ENCODE measurements at regions not wholly inside any gene's neighbourhood (a gene's known extent, or its start where the extent isn't known, plus 50 kb on each side); places are given as distances from the start of the nearest gene placed in this dataset.

DNA sequence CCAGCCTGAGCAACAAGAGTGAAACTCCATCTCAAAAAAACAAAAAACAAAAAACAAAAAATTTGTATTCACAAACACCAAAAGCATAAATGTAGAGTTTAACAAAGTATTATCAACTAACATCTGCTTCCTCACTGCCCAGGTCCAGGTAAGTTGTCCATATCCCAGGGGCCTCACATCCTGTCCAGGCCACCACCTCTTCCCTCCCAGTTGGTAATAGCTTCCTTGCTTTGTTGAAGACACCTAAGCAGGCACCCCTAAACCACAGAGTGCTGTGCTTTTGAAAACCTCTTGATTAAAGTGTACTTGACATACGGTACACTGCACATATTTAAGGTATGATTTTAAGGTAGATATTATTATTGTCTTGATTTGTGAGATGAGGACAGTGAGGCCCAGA lies 299.8 kb downstream of the SHQ1 start:
- WGBS (ENCODE audit: extremely low coverage, insufficient coverage, low lambda C conversion rate) = no CpG with 5 or more reads among the region's 1 CpG
- no peaks in the 10 kb centered on the region for H3K27me3 ChIP-seq (ENCODE audit: insufficient read depth, low read length, poor library complexity)
- H2AK5ac ChIP-seq (ENCODE audit: low read length) = no peak overlapping the region
- no peak overlapping the region for H3K18ac ChIP-seq (ENCODE audit: low read length)
- H2BK5ac ChIP-seq (ENCODE audit: low read length) = no peak overlapping the region
- H3K56ac ChIP-seq (ENCODE audit: low read length) = no peak overlapping the region
- H3K4me1 ChIP-seq (ENCODE audit: control insufficient read depth, low read depth, low read length) = no peaks in the 10 kb centered on the region
- no peak overlapping the region for H4K8ac ChIP-seq (ENCODE audit: low read depth, low read length)
- H3K9ac ChIP-seq (ENCODE audit: low read length) = no peak overlapping the region
- no peak overlapping the region for H3K4ac ChIP-seq (ENCODE audit: low read depth, low read length)
- no peaks in the 10 kb centered on the region for H3K79me1 ChIP-seq (ENCODE audit: low read length)
- H2BK15ac ChIP-seq (replicated peaks; ENCODE audit: low read depth) = no peak overlapping the region
- DNase-seq = no peak
- H4K5ac ChIP-seq (ENCODE audit: low read length) = no peak overlapping the region
- H3K27ac ChIP-seq (ENCODE audit: low read depth, low read length) = no peak overlapping the region
- no peak overlapping the region for H3K4me3 ChIP-seq (ENCODE audit: low read length)
- no peaks in the 10 kb centered on the region for H3K79me2 ChIP-seq (ENCODE audit: control insufficient read depth, insufficient read depth, low read length)
- no peak overlapping the region for H3K23ac ChIP-seq (ENCODE audit: low read length)
- no peak overlapping the region for H3K4me2 ChIP-seq (ENCODE audit: low read length)
- no peak overlapping the region for H2BK120ac ChIP-seq (ENCODE audit: low read depth, low read length)
- no peaks in the 10 kb centered on the region for H3K36me3 ChIP-seq (ENCODE audit: control insufficient read depth, insufficient read depth, low read length)

GRCh38 chr3:72547183-72547582 lies 301.1 kb downstream of the SHQ1 start:
- Histone ChIP-seq H3K27ac (ENCODE audit: low read depth, low read length) (no peak overlapping the region), H4K5ac (ENCODE audit: low read length) (no peak overlapping the region), H2BK120ac (ENCODE audit: low read depth, low read length) (no peak overlapping the region), H3K79me1 (ENCODE audit: low read length) (no peaks in the 10 kb centered on the region), H3K79me2 (ENCODE audit: control insufficient read depth, insufficient read depth, low read length) (no peaks in the 10 kb centered on the region), H3K4me2 (ENCODE audit: low read length) (no peak overlapping the region), H2BK15ac (replicated peaks; ENCODE audit: low read depth) (no peak overlapping the region), H3K56ac (ENCODE audit: low read length) (no peak overlapping the region), H3K4me3 (ENCODE audit: low read length) (no peak overlapping the region), H3K4ac (ENCODE audit: low read depth, low read length) (no peak overlapping the region), H4K8ac (ENCODE audit: low read depth, low read length) (no peak overlapping the region), H3K4me1 (ENCODE audit: control insufficient read depth, low read depth, low read length) (no peaks in the 10 kb centered on the region), H3K23ac (ENCODE audit: low read length) (no peak overlapping the region), H3K9ac (ENCODE audit: low read length) (no peak overlapping the region), H3K27me3 (ENCODE audit: insufficient read depth, low read length, poor library complexity) (no peaks in the 10 kb centered on the region), H2AK5ac (ENCODE audit: low read length) (no peak overlapping the region), H3K18ac (ENCODE audit: low read length) (no peak overlapping the region), H2BK5ac (ENCODE audit: low read length) (no peak overlapping the region), H3K36me3 (ENCODE audit: control insufficient read depth, insufficient read depth, low read length) (no peaks in the 10 kb centered on the region)
- no peak for DNase-seq
- no CpG with 5 or more reads among the region's 3 CpGs for WGBS (ENCODE audit: extremely low coverage, insufficient coverage, low lambda C conversion rate)

DNA sequence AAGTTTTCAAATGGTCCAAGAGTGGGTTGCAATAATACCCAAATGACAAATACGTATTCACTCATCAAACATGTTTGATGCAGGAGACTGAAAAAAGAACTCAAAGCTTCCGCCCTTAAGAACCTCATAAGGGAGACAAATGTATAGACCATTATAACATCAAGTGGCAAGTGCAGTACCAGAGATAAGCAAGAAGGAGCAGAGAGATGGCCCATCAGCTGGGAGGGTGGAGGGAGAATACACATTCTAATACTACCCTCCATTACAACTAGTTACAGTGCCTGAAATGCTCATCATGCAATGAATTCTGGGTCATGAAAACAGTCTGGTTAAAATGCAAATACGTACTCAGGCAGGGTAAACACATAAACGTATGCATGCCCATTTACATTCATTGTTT lies 304.0 kb downstream of the SHQ1 start:
- Histone ChIP-seq H4K5ac (ENCODE audit: low read length) (no peak overlapping the region), H3K4me2 (ENCODE audit: low read length) (no peak overlapping the region), H3K18ac (ENCODE audit: low read length) (no peak overlapping the region), H3K79me2 (ENCODE audit: control insufficient read depth, insufficient read depth, low read length) (no peaks in the 10 kb centered on the region), H3K9ac (ENCODE audit: low read length) (no peak overlapping the region), H3K27me3 (ENCODE audit: insufficient read depth, low read length, poor library complexity) (no peaks in the 10 kb centered on the region), H3K4ac (ENCODE audit: low read depth, low read length) (no peak overlapping the region), H3K23ac (ENCODE audit: low read length) (no peak overlapping the region), H2BK5ac (ENCODE audit: low read length) (no peak overlapping the region), H2BK15ac (replicated peaks; ENCODE audit: low read depth) (no peak overlapping the region), H3K36me3 (ENCODE audit: control insufficient read depth, insufficient read depth, low read length) (no peaks in the 10 kb centered on the region), H3K27ac (ENCODE audit: low read depth, low read length) (no peak overlapping the region), H2AK5ac (ENCODE audit: low read length) (no peak overlapping the region), H3K4me3 (ENCODE audit: low read length) (no peak overlapping the region), H3K56ac (ENCODE audit: low read length) (no peak overlapping the region), H4K8ac (ENCODE audit: low read depth, low read length) (no peak overlapping the region), H3K4me1 (ENCODE audit: control insufficient read depth, low read depth, low read length) (no peaks in the 10 kb centered on the region), H2BK120ac (ENCODE audit: low read depth, low read length) (no peak overlapping the region), H3K79me1 (ENCODE audit: low read length) (no peaks in the 10 kb centered on the region)
- WGBS (ENCODE audit: extremely low coverage, insufficient coverage, low lambda C conversion rate) = no CpG with 5 or more reads among the region's 4 CpGs
- DNase-seq = no peak

- no peak overlapping the region for H2BK15ac ChIP-seq (replicated peaks; ENCODE audit: low read depth)
- H3K27me3 ChIP-seq (ENCODE audit: insufficient read depth, low read length, poor library complexity) = no peaks in the 10 kb centered on the region
- H3K79me2 ChIP-seq (ENCODE audit: control insufficient read depth, insufficient read depth, low read length) = no peaks in the 10 kb centered on the region
- no peak overlapping the region for H3K27ac ChIP-seq (ENCODE audit: low read depth, low read length)
- H3K18ac ChIP-seq (ENCODE audit: low read length) = no peak overlapping the region
- H3K9ac ChIP-seq (ENCODE audit: low read length) = no peak overlapping the region
- no peak overlapping the region for H4K8ac ChIP-seq (ENCODE audit: low read depth, low read length)
- no peak overlapping the region for H2AK5ac ChIP-seq (ENCODE audit: low read length)
- no peak overlapping the region for H3K4ac ChIP-seq (ENCODE audit: low read depth, low read length)
- no peak overlapping the region for H3K56ac ChIP-seq (ENCODE audit: low read length)
- no peak overlapping the region for H2BK5ac ChIP-seq (ENCODE audit: low read length)
- H3K79me1 ChIP-seq (ENCODE audit: low read length) = no peaks in the 10 kb centered on the region
- no peaks in the 10 kb centered on the region for H3K4me1 ChIP-seq (ENCODE audit: control insufficient read depth, low read depth, low read length)
- no peak overlapping the region for H4K5ac ChIP-seq (ENCODE audit: low read length)
- H3K4me2 ChIP-seq (ENCODE audit: low read length) = no peak overlapping the region
- no peak overlapping the region for H3K4me3 ChIP-seq (ENCODE audit: low read length)
- H2BK120ac ChIP-seq (ENCODE audit: low read depth, low read length) = no peak overlapping the region
- no peak for DNase-seq
- no CpG with 5 or more reads among the region's 3 CpGs for WGBS (ENCODE audit: extremely low coverage, insufficient coverage, low lambda C conversion rate)
- H3K36me3 ChIP-seq (ENCODE audit: control insufficient read depth, insufficient read depth, low read length) = no peaks in the 10 kb centered on the region
- no peak overlapping the region for H3K23ac ChIP-seq (ENCODE audit: low read length)
Observed at GRCh38 chr3:72543246-72543645, 305.0 kb downstream of the SHQ1 start.

DNA sequence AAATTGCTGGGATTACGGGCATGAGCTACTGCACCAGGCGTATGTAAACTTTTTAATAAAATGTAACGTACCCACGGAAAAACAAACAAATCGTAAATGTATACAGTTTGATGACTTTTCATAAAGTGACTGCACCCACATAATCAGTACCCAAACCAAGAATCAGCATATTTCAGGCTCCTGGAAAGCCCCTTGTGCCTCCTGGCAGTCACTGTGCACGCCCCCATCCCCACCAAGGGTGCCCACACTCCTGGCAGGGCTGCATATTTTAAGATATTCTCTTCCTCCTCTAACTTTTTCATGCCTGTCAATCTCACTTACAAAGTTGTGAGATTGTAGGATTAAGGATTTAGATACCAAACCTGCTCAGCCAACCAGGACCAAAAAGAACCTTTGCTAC lies 305.5 kb downstream of the SHQ1 start:
- Histone ChIP-seq H3K23ac (ENCODE audit: low read length) (no peak overlapping the region), H3K36me3 (ENCODE audit: control insufficient read depth, insufficient read depth, low read length) (no peaks in the 10 kb centered on the region), H3K4me1 (ENCODE audit: control insufficient read depth, low read depth, low read length) (no peaks in the 10 kb centered on the region), H3K4me2 (ENCODE audit: low read length) (no peak overlapping the region), H3K79me2 (ENCODE audit: control insufficient read depth, insufficient read depth, low read length) (no peaks in the 10 kb centered on the region), H3K9ac (ENCODE audit: low read length) (no peak overlapping the region), H4K8ac (ENCODE audit: low read depth, low read length) (no peak overlapping the region), H3K79me1 (ENCODE audit: low read length) (no peaks in the 10 kb centered on the region), H3K27me3 (ENCODE audit: insufficient read depth, low read length, poor library complexity) (no peaks in the 10 kb centered on the region), H4K5ac (ENCODE audit: low read length) (no peak overlapping the region), H2AK5ac (ENCODE audit: low read length) (no peak overlapping the region), H3K4me3 (ENCODE audit: low read length) (no peak overlapping the region), H2BK120ac (ENCODE audit: low read depth, low read length) (no peak overlapping the region), H2BK5ac (ENCODE audit: low read length) (no peak overlapping the region), H2BK15ac (replicated peaks; ENCODE audit: low read depth) (no peak overlapping the region), H3K4ac (ENCODE audit: low read depth, low read length) (no peak overlapping the region), H3K18ac (ENCODE audit: low read length) (no peak overlapping the region), H3K27ac (ENCODE audit: low read depth, low read length) (no peak overlapping the region), H3K56ac (ENCODE audit: low read length) (no peak overlapping the region)
- WGBS (ENCODE audit: extremely low coverage, insufficient coverage, low lambda C conversion rate) = no CpG with 5 or more reads among the region's 6 CpGs
- no peak for DNase-seq

DNA sequence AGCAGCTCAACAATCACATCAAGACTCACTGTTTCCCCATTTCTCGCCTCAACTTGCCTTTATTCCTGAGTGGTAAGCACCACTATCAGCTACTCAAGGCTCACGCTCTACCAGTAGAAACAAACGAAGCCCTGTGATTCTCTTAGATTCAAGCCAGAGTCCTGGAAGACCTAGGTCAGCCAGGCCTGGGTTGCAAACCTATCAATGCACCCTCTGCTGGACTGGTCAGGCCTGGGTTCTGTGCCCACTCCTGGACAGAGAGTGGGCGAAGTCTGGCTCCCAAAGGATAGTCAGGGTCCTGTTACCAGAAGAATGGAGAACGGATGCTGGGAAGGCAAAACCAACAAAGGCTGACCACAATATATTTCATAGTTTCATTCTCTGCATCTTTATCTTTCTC lies 308.4 kb downstream of the SHQ1 start:
- no peaks in the 10 kb centered on the region for H3K79me2 ChIP-seq (ENCODE audit: control insufficient read depth, insufficient read depth, low read length)
- H3K4me1 ChIP-seq (ENCODE audit: control insufficient read depth, low read depth, low read length) = no peaks in the 10 kb centered on the region
- no peak overlapping the region for H2BK5ac ChIP-seq (ENCODE audit: low read length)
- no peak overlapping the region for H3K4ac ChIP-seq (ENCODE audit: low read depth, low read length)
- no peak overlapping the region for H3K18ac ChIP-seq (ENCODE audit: low read length)
- H4K5ac ChIP-seq (ENCODE audit: low read length) = no peak overlapping the region
- H3K4me2 ChIP-seq (ENCODE audit: low read length) = no peak overlapping the region
- no CpG with 5 or more reads among the region's 5 CpGs for WGBS (ENCODE audit: extremely low coverage, insufficient coverage, low lambda C conversion rate)
- no peaks in the 10 kb centered on the region for H3K79me1 ChIP-seq (ENCODE audit: low read length)
- no peak overlapping the region for H3K23ac ChIP-seq (ENCODE audit: low read length)
- no peak overlapping the region for H3K4me3 ChIP-seq (ENCODE audit: low read length)
- no peak overlapping the region for H2AK5ac ChIP-seq (ENCODE audit: low read length)
- H3K27me3 ChIP-seq (ENCODE audit: insufficient read depth, low read length, poor library complexity) = no peaks in the 10 kb centered on the region
- no peak overlapping the region for H2BK120ac ChIP-seq (ENCODE audit: low read depth, low read length)
- H4K8ac ChIP-seq (ENCODE audit: low read depth, low read length) = no peak overlapping the region
- no peaks in the 10 kb centered on the region for H3K36me3 ChIP-seq (ENCODE audit: control insufficient read depth, insufficient read depth, low read length)
- DNase-seq = no peak
- no peak overlapping the region for H2BK15ac ChIP-seq (replicated peaks; ENCODE audit: low read depth)
- no peak overlapping the region for H3K56ac ChIP-seq (ENCODE audit: low read length)
- no peak overlapping the region for H3K27ac ChIP-seq (ENCODE audit: low read depth, low read length)
- no peak overlapping the region for H3K9ac ChIP-seq (ENCODE audit: low read length)

All from mesendoderm (in vitro differentiated cells).